DND-41 (cell line): ENCODE measurements at regions not wholly inside any gene's neighbourhood (a gene's known extent, or its start where the extent isn't known, plus 50 kb on each side); places are given as distances from the start of the nearest gene placed in this dataset.

Experiments used
- EZH2 ChIP-seq: IDR thresholded peaks from 3 replicates; pipeline ENCODE4 v1.6.1; 2012; ENCODE audit warnings: borderline replicate concordance, low read depth, mild to moderate bottlenecking, moderate library complexity, low read length, inconsistent platforms; ENCODE audit not compliant: severe bottlenecking
- TF ChIP-seq, protein P1 (sequence below): IDR thresholded peaks from 2 replicates; pipeline ENCODE4 v1.5.1; 2012; ENCODE audit warnings: borderline replicate concordance, low read length, moderate library complexity, mild to moderate bottlenecking; ENCODE audit not compliant: poor library complexity, severe bottlenecking; ENCODE audit errors: extremely low read depth

DNA sequence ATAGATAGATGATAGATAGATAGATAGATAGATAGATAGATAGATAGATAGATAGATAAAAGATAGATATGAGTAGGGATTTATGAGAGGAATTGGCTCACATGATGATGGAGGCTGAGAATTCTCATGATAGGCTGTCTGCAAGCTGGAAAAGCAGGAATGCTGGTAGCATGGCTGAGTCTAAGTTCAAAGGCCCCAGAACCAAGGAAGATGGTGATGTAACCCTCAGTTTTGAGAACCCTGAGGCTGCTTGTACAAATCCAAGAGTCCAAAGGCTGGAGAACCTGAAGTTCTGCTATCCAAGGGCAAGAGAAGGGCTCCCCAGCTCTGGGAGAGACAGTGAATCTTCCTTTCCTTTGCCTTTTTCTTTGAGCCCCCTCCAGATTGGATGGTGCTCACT, 210.8 kb downstream of the RFPL4B start:
- TF ChIP-seq, protein P1, sequence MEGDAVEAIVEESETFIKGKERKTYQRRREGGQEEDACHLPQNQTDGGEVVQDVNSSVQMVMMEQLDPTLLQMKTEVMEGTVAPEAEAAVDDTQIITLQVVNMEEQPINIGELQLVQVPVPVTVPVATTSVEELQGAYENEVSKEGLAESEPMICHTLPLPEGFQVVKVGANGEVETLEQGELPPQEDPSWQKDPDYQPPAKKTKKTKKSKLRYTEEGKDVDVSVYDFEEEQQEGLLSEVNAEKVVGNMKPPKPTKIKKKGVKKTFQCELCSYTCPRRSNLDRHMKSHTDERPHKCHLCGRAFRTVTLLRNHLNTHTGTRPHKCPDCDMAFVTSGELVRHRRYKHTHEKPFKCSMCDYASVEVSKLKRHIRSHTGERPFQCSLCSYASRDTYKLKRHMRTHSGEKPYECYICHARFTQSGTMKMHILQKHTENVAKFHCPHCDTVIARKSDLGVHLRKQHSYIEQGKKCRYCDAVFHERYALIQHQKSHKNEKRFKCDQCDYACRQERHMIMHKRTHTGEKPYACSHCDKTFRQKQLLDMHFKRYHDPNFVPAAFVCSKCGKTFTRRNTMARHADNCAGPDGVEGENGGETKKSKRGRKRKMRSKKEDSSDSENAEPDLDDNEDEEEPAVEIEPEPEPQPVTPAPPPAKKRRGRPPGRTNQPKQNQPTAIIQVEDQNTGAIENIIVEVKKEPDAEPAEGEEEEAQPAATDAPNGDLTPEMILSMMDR, result no peak
- no peak for TF ChIP-seq EZH2
